ENCODE measurements at regions not wholly inside any gene's neighbourhood (a gene's known extent, or its start where the extent isn't known, plus 50 kb on each side); places are given as distances from the start of the nearest gene placed in this dataset.

DNA sequence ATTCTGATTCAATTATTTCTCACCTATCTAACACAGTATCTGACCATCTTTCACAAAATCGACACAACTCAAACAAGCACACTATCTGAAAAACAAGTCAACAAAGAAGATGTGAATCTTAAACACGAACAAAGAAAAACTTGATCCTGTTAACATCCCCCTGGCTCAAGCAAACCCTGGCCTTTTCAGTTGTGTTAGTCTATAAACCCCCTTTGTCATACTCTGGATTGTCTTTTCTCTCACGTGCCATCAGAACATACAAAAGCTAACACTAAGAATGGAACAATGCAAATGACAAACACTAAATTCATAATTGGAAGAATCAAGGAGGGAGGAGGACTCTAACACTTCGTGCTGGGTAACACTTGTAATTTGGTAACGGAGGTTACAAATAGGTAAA is 168.7 kb downstream of the GASK1B start (continued):
- TF ChIP-seq, protein P1, sequence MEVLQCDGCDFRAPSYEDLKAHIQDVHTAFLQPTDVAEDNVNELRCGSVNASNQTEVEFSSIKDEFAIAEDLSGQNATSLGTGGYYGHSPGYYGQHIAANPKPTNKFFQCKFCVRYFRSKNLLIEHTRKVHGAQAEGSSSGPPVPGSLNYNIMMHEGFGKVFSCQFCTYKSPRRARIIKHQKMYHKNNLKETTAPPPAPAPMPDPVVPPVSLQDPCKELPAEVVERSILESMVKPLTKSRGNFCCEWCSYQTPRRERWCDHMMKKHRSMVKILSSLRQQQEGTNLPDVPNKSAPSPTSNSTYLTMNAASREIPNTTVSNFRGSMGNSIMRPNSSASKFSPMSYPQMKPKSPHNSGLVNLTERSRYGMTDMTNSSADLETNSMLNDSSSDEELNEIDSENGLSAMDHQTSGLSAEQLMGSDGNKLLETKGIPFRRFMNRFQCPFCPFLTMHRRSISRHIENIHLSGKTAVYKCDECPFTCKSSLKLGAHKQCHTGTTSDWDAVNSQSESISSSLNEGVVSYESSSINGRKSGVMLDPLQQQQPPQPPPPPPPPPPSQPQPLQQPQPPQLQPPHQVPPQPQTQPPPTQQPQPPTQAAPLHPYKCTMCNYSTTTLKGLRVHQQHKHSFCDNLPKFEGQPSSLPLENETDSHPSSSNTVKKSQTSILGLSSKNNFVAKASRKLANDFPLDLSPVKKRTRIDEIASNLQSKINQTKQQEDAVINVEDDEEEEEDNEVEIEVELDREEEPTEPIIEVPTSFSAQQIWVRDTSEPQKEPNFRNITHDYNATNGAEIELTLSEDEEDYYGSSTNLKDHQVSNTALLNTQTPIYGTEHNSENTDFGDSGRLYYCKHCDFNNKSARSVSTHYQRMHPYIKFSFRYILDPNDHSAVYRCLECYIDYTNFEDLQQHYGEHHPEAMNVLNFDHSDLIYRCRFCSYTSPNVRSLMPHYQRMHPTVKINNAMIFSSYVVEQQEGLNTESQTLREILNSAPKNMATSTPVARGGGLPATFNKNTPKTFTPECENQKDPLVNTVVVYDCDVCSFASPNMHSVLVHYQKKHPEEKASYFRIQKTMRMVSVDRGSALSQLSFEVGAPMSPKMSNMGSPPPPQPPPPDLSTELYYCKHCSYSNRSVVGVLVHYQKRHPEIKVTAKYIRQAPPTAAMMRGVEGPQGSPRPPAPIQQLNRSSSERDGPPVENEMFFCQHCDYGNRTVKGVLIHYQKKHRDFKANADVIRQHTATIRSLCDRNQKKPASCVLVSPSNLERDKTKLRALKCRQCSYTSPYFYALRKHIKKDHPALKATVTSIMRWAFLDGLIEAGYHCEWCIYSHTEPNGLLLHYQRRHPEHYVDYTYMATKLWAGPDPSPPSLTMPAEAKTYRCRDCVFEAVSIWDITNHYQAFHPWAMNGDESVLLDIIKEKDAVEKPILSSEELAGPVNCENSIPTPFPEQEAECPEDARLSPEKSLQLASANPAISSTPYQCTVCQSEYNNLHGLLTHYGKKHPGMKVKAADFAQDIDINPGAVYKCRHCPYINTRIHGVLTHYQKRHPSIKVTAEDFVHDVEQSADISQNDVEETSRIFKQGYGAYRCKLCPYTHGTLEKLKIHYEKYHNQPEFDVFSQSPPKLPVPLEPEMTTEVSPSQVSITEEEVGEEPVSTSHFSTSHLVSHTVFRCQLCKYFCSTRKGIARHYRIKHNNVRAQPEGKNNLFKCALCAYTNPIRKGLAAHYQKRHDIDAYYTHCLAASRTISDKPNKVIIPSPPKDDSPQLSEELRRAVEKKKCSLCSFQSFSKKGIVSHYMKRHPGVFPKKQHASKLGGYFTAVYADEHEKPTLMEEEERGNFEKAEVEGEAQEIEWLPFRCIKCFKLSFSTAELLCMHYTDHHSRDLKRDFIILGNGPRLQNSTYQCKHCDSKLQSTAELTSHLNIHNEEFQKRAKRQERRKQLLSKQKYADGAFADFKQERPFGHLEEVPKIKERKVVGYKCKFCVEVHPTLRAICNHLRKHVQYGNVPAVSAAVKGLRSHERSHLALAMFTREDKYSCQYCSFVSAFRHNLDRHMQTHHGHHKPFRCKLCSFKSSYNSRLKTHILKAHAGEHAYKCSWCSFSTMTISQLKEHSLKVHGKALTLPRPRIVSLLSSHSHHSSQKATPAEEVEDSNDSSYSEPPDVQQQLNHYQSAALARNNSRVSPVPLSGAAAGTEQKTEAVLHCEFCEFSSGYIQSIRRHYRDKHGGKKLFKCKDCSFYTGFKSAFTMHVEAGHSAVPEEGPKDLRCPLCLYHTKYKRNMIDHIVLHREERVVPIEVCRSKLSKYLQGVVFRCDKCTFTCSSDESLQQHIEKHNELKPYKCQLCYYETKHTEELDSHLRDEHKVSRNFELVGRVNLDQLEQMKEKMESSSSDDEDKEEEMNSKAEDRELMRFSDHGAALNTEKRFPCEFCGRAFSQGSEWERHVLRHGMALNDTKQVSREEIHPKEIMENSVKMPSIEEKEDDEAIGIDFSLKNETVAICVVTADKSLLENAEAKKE (CRISPR knock-in tag; IDR thresholded peaks at IDR 0.05), result no peak
- TF ChIP-seq STAT1 (IDR thresholded peaks at IDR 0.05; ENCODE audit: unreplicated experiment) (no peak), JUNB (IDR thresholded peaks at IDR 0.05; ENCODE audit: unreplicated experiment) (no peak), CREB1 (CRISPR knock-in tag; IDR thresholded peaks at IDR 0.05; ENCODE audit: low read depth) (no peak), NANOG (IDR thresholded peaks at IDR 0.05; ENCODE audit: borderline replicate concordance) (no peak), EZH2 (IDR thresholded peaks at IDR 0.05; ENCODE audit: low read depth, unreplicated experiment) (no peak), ZNF331 (CRISPR knock-in tag; IDR thresholded peaks at IDR 0.05; ENCODE audit: low read depth) (no peak), POLR2AphosphoS5 (IDR thresholded peaks at IDR 0.05; ENCODE audit: low read depth) (no peak)
- TF ChIP-seq, protein P2, sequence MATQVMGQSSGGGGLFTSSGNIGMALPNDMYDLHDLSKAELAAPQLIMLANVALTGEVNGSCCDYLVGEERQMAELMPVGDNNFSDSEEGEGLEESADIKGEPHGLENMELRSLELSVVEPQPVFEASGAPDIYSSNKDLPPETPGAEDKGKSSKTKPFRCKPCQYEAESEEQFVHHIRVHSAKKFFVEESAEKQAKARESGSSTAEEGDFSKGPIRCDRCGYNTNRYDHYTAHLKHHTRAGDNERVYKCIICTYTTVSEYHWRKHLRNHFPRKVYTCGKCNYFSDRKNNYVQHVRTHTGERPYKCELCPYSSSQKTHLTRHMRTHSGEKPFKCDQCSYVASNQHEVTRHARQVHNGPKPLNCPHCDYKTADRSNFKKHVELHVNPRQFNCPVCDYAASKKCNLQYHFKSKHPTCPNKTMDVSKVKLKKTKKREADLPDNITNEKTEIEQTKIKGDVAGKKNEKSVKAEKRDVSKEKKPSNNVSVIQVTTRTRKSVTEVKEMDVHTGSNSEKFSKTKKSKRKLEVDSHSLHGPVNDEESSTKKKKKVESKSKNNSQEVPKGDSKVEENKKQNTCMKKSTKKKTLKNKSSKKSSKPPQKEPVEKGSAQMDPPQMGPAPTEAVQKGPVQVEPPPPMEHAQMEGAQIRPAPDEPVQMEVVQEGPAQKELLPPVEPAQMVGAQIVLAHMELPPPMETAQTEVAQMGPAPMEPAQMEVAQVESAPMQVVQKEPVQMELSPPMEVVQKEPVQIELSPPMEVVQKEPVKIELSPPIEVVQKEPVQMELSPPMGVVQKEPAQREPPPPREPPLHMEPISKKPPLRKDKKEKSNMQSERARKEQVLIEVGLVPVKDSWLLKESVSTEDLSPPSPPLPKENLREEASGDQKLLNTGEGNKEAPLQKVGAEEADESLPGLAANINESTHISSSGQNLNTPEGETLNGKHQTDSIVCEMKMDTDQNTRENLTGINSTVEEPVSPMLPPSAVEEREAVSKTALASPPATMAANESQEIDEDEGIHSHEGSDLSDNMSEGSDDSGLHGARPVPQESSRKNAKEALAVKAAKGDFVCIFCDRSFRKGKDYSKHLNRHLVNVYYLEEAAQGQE (IDR thresholded peaks at IDR 0.05; ENCODE audit: unreplicated experiment), result no peak
- TF ChIP-seq, protein P3, sequence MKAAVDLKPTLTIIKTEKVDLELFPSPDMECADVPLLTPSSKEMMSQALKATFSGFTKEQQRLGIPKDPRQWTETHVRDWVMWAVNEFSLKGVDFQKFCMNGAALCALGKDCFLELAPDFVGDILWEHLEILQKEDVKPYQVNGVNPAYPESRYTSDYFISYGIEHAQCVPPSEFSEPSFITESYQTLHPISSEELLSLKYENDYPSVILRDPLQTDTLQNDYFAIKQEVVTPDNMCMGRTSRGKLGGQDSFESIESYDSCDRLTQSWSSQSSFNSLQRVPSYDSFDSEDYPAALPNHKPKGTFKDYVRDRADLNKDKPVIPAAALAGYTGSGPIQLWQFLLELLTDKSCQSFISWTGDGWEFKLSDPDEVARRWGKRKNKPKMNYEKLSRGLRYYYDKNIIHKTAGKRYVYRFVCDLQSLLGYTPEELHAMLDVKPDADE (IDR thresholded peaks at IDR 0.05), result no peak
